ENCODE measurements at regions not wholly inside any gene's neighbourhood (a gene's known extent, or its start where the extent isn't known, plus 50 kb on each side); places are given as distances from the start of the nearest gene placed in this dataset.

DNA sequence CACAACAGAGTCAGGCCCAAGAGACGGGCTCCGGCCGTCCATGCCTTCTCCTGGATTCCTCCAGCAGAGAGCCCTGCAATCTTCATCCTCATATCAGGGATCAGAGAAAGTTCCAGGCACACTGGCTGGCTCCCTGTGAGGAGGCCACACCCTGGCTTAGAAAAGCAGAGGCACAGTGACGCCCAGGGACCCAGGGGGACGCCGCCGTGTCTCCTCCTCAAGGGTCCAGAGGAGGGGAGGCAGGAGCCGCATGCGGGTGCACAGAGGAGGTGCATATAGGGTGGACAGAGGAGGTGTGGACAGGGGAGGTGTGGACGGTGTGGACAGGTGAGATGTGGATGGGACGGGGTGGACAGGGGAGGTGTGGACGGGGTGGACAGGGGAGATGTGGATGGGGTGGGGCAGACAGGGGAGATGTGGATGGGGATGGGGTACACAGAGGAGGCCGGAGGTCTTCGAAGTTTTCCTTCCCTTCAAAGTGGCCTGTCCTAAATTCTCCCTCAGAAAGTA is 1521.9 kb downstream of the BRD1 start:
- TF ChIP-seq EZH2 (IDR thresholded peaks at IDR 0.05; ENCODE audit: insufficient read depth, poor library complexity, severe bottlenecking), result no peak
- TF ChIP-seq EZH2phosphoT487 (IDR thresholded peaks at IDR 0.05; ENCODE audit: insufficient read depth, low read depth), result no peak
